GM13977 (cell line): ENCODE measurements at regions not wholly inside any gene's neighbourhood (a gene's known extent, or its start where the extent isn't known, plus 50 kb on each side); places are given as distances from the start of the nearest gene placed in this dataset.

ENCODE experiments used
- DNase-seq: peaks from one replicate; pipeline ENCODE4 v3.0.0; 2012; ENCODE audit warnings: low spot score
- in situ Hi-C: fragments of 300-500 bp; cut with MboI; formaldehyde crosslinking; loops from one replicate; pipeline ENCODE4 v1.12.0; 2022; ENCODE audit warnings: low sequenced_read_pairs, low pct_unique_long_range_greater_than_20kb, mixed read lengths, inconsistent platforms; ENCODE audit not compliant: unreplicated experiment
- TF ChIP-seq, protein P1 (sequence below): IDR thresholded peaks from 2 replicates; pipeline ENCODE4 v1.5.1; 2012; ENCODE audit warnings: mild to moderate bottlenecking, control low read depth; ENCODE audit not compliant: insufficient read depth; ENCODE audit errors: extremely low read depth, missing control alignments

- in situ Hi-C loops = no loop called here
- DNase-seq = no peak
- TF ChIP-seq, protein P1, sequence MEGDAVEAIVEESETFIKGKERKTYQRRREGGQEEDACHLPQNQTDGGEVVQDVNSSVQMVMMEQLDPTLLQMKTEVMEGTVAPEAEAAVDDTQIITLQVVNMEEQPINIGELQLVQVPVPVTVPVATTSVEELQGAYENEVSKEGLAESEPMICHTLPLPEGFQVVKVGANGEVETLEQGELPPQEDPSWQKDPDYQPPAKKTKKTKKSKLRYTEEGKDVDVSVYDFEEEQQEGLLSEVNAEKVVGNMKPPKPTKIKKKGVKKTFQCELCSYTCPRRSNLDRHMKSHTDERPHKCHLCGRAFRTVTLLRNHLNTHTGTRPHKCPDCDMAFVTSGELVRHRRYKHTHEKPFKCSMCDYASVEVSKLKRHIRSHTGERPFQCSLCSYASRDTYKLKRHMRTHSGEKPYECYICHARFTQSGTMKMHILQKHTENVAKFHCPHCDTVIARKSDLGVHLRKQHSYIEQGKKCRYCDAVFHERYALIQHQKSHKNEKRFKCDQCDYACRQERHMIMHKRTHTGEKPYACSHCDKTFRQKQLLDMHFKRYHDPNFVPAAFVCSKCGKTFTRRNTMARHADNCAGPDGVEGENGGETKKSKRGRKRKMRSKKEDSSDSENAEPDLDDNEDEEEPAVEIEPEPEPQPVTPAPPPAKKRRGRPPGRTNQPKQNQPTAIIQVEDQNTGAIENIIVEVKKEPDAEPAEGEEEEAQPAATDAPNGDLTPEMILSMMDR = no peak
Observed at GRCh38 chr3:71979175-71979574, 194.2 kb upstream of the PROK2 start.

- in situ Hi-C loops = no loop called here
- DNase-seq = peak; percentile 40
- TF ChIP-seq, protein P1 = no peak
Observed at GRCh38 chr3:71978150-71978721, 193.3 kb upstream of the PROK2 start.

DNA sequence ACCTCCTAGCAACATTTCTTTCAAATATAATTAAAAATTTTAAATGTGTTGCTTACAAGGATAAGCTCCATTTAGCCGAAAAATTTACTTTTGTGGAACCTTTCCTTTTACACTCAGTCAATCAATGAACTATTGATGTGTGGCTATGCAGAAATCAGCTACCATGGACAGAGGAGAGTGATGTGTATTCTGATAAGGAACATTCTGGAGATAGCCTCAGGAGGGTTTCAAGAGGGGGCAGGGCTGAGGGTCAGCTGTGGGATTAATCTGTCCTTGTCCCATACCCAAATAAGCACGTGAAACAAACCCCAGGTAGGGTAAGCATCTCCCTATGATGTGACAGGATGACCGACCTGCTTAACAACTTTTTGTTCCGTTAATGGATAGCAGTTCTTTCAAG lies 192.6 kb upstream of the PROK2 start:
- DNase-seq = no peak
- in situ Hi-C loops = no loop called here
- TF ChIP-seq, protein P1 = no peak

- TF ChIP-seq, protein P1 = no peak
- in situ Hi-C loops = no loop called here
- no peak for DNase-seq
Observed at GRCh38 chr3:71975573-71975972, 190.6 kb upstream of the PROK2 start.

DNA sequence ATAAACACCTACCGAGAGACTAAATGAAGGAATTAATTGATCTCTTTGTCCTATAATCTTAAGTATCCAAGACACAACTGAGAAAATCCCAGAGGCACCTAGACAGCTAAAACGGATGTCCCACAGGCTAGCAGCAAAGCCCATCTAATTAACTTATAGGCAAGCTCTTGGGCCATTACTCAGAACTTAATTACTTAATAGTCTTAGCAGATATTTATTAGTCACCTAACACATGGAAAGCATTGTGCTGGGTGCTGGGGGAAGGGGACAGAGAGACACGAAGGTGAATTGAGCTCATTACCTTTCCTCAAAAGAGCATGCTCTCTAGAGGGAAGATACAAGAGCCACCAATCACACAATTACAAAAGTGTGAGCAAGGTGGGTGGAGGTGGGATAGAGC lies 189.8 kb upstream of the PROK2 start:
- in situ Hi-C loops = no loop called here
- DNase-seq = no peak

DNA sequence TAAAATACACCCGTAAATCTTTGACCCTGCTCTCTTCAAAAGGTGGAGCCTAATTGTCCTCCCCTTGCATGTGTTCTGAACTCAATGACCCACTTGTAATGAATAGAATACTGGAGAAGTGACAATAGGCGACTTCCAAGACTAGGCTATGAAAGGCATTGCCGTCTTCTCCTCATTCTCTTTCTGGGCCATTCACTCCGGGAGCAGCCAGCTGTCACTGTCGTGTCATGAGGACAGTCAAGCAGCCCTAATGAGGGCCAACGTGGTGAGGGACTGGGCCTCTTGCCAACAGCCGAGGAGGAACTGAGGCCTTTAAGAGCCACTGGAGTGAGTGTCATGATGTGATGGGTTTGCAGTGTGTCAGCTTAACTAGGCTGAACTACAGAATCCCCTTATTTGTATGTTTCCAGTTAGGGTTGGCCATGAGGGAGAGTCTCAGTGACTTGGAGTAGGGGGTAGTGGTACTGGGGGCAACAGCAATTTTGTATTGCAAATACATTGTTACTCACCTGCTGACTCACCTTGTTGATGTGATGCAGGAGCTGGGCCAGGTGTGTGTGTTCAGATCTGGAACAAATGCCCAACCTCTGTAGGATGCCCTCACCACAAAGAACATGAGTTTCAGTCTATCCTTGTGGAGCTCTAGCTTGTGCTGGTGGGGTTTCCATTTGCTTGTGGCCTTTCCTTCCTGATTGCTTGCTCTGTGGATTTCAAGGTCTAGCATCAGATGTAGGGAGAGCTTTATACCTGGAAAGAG lies 188.5 kb upstream of the PROK2 start:
- no peak for DNase-seq
- TF ChIP-seq, protein P1 = no peak
- in situ Hi-C loops = no loop called here

More for the DNA sequence above, 189.8 kb upstream of the PROK2 start:
- TF ChIP-seq, protein P1 = no peak
